Activated naive CD4-positive, alpha-beta T cell treated with anti-CD3 and anti-CD28 coated beads, Interleukin-2, amount 50 U/mL, for 24 hours (primary cell): ENCODE measurements at regions not wholly inside any gene's neighbourhood (a gene's known extent, or its start where the extent isn't known, plus 50 kb on each side); places are given as distances from the start of the nearest gene placed in this dataset.

Experiments used
- H3K27ac Mint-ChIP-seq: one replicate; pipeline ENCODE4 v1.8.0; 2021; ENCODE audit warnings: mild to moderate bottlenecking, mixed read lengths
- H3K27me3 Mint-ChIP-seq: one replicate; pipeline ENCODE4 v1.8.0; 2021; ENCODE audit warnings: mixed read lengths
- H3K36me3 Mint-ChIP-seq: one replicate; pipeline ENCODE4 v1.8.0; 2021; ENCODE audit warnings: mixed read lengths
- H3K4me1 Mint-ChIP-seq: one replicate; pipeline ENCODE4 v1.8.0; 2021; ENCODE audit warnings: mixed read lengths
- H3K4me3 Mint-ChIP-seq: one replicate; pipeline ENCODE4 v1.8.0; 2021; ENCODE audit warnings: mild to moderate bottlenecking, mixed read lengths
- H3K9me3 Mint-ChIP-seq: one replicate; pipeline ENCODE4 v1.8.0; 2021; ENCODE audit warnings: mixed read lengths

GRCh38 chr15:67892559-67893377 is 52.9 kb upstream of the RNU6-1 start:
- peaks cover 3% of the 10 kb centered on the region for H3K27me3 Mint-ChIP-seq
- peaks cover 7% of the 10 kb centered on the region for H3K4me1 Mint-ChIP-seq
- peaks cover 3% of the 10 kb centered on the region for H3K36me3 Mint-ChIP-seq
- no peak overlapping the region for H3K4me3 Mint-ChIP-seq
- H3K9me3 Mint-ChIP-seq: peaks cover 5% of the 10 kb centered on the region
- H3K27ac Mint-ChIP-seq: no peak overlapping the region

- Mint-ChIP-seq H3K9me3 (no peaks in the 10 kb centered on the region), H3K36me3 (peaks cover 2% of the 10 kb centered on the region), H3K4me3 (no peak overlapping the region), H3K27me3 (no peaks in the 10 kb centered on the region), H3K4me1 (no peaks in the 10 kb centered on the region), H3K27ac (no peak overlapping the region)
Measured at GRCh38 chr15:67895237-67895636, 55.4 kb upstream of the RNU6-1 start.

- Mint-ChIP-seq H3K27ac (no peak overlapping the region), H3K27me3 (no peaks in the 10 kb centered on the region), H3K36me3 (peaks cover 2% of the 10 kb centered on the region), H3K9me3 (no peaks in the 10 kb centered on the region), H3K4me3 (no peak overlapping the region), H3K4me1 (no peaks in the 10 kb centered on the region)
Measured at GRCh38 chr15:67897646-67898339, 57.9 kb upstream of the RNU6-1 start.

GRCh38 chr15:67899596-67900283 is 59.9 kb upstream of the RNU6-1 start:
- Mint-ChIP-seq H3K36me3 (peaks cover 2% of the 10 kb centered on the region), H3K4me1 (no peaks in the 10 kb centered on the region), H3K27me3 (no peaks in the 10 kb centered on the region), H3K4me3 (no peak overlapping the region), H3K27ac (no peak overlapping the region), H3K9me3 (no peaks in the 10 kb centered on the region)

- H3K36me3 Mint-ChIP-seq: no peaks in the 10 kb centered on the region
- H3K9me3 Mint-ChIP-seq: no peaks in the 10 kb centered on the region
- H3K4me3 Mint-ChIP-seq: no peak overlapping the region
- H3K27me3 Mint-ChIP-seq: no peaks in the 10 kb centered on the region
- H3K27ac Mint-ChIP-seq: no peak overlapping the region
- no peaks in the 10 kb centered on the region for H3K4me1 Mint-ChIP-seq
Measured at GRCh38 chr15:67900621-67901147, 60.8 kb upstream of the RNU6-1 start.

GRCh38 chr15:67901922-67902321 is 62.1 kb upstream of the RNU6-1 start:
- no peak overlapping the region for H3K27ac Mint-ChIP-seq
- no peaks in the 10 kb centered on the region for H3K4me1 Mint-ChIP-seq
- no peak overlapping the region for H3K4me3 Mint-ChIP-seq
- H3K36me3 Mint-ChIP-seq: no peaks in the 10 kb centered on the region
- H3K27me3 Mint-ChIP-seq: no peaks in the 10 kb centered on the region
- H3K9me3 Mint-ChIP-seq: no peaks in the 10 kb centered on the region

GRCh38 chr15:67902579-67903009 is 62.7 kb upstream of the RNU6-1 start:
- no peaks in the 10 kb centered on the region for H3K27me3 Mint-ChIP-seq
- H3K4me1 Mint-ChIP-seq: no peaks in the 10 kb centered on the region
- H3K27ac Mint-ChIP-seq: no peak overlapping the region
- H3K4me3 Mint-ChIP-seq: no peak overlapping the region
- no peaks in the 10 kb centered on the region for H3K9me3 Mint-ChIP-seq
- H3K36me3 Mint-ChIP-seq: no peaks in the 10 kb centered on the region

- no peaks in the 10 kb centered on the region for H3K27me3 Mint-ChIP-seq
Measured at GRCh38 chr15:67903708-67904107, 63.9 kb upstream of the RNU6-1 start.

GRCh38 chr15:67905628-67906027 is 65.8 kb upstream of the RNU6-1 start:
- no peaks in the 10 kb centered on the region for H3K4me1 Mint-ChIP-seq
- H3K27ac Mint-ChIP-seq: no peak overlapping the region
- peaks cover 5% of the 10 kb centered on the region for H3K9me3 Mint-ChIP-seq

More at GRCh38 chr15:67903708-67904107, 63.9 kb upstream of the RNU6-1 start:
- no peak overlapping the region for H3K27ac Mint-ChIP-seq
- no peaks in the 10 kb centered on the region for H3K36me3 Mint-ChIP-seq
- no peak overlapping the region for H3K4me3 Mint-ChIP-seq
- no peaks in the 10 kb centered on the region for H3K9me3 Mint-ChIP-seq
- H3K4me1 Mint-ChIP-seq: no peaks in the 10 kb centered on the region

GRCh38 chr15:67906382-67906781 is 66.5 kb upstream of the RNU6-1 start:
- H3K27me3 Mint-ChIP-seq: no peaks in the 10 kb centered on the region
- peaks cover 2% of the 10 kb centered on the region for H3K36me3 Mint-ChIP-seq
- no peak overlapping the region for H3K4me3 Mint-ChIP-seq
- no peaks in the 10 kb centered on the region for H3K4me1 Mint-ChIP-seq
- H3K27ac Mint-ChIP-seq: no peak overlapping the region
- H3K9me3 Mint-ChIP-seq: peaks cover 5% of the 10 kb centered on the region

More at GRCh38 chr15:67905628-67906027, 65.8 kb upstream of the RNU6-1 start:
- Mint-ChIP-seq H3K4me3 (no peak overlapping the region), H3K36me3 (no peaks in the 10 kb centered on the region), H3K27me3 (no peaks in the 10 kb centered on the region)

GRCh38 chr15:67907184-67907723 is 67.4 kb upstream of the RNU6-1 start:
- H3K4me3 Mint-ChIP-seq: no peak overlapping the region
- peaks cover 5% of the 10 kb centered on the region for H3K9me3 Mint-ChIP-seq
- H3K27me3 Mint-ChIP-seq: no peaks in the 10 kb centered on the region
- H3K36me3 Mint-ChIP-seq: peaks cover 2% of the 10 kb centered on the region
- no peak overlapping the region for H3K27ac Mint-ChIP-seq
- no peaks in the 10 kb centered on the region for H3K4me1 Mint-ChIP-seq

GRCh38 chr15:67908756-67909155 is 68.9 kb upstream of the RNU6-1 start:
- Mint-ChIP-seq H3K9me3 (peaks cover 5% of the 10 kb centered on the region), H3K27me3 (no peaks in the 10 kb centered on the region)

GRCh38 chr15:67911727-67912126 is 71.9 kb upstream of the RNU6-1 start:
- H3K4me1 Mint-ChIP-seq: no peaks in the 10 kb centered on the region
- peaks cover 5% of the 10 kb centered on the region for H3K9me3 Mint-ChIP-seq
- H3K27me3 Mint-ChIP-seq: no peaks in the 10 kb centered on the region
- peaks cover 2% of the 10 kb centered on the region for H3K36me3 Mint-ChIP-seq
- H3K4me3 Mint-ChIP-seq: no peak overlapping the region
- no peak overlapping the region for H3K27ac Mint-ChIP-seq

More at GRCh38 chr15:67908756-67909155, 68.9 kb upstream of the RNU6-1 start:
- Mint-ChIP-seq H3K36me3 (peaks cover 2% of the 10 kb centered on the region), H3K27ac (no peak overlapping the region), H3K4me1 (no peaks in the 10 kb centered on the region), H3K4me3 (no peak overlapping the region)

- Mint-ChIP-seq H3K4me3 (no peak overlapping the region), H3K36me3 (peaks cover 2% of the 10 kb centered on the region), H3K27ac (no peak overlapping the region), H3K4me1 (no peaks in the 10 kb centered on the region), H3K9me3 (peaks cover 5% of the 10 kb centered on the region), H3K27me3 (no peaks in the 10 kb centered on the region)
Measured at GRCh38 chr15:67914028-67914427, 74.2 kb upstream of the RNU6-1 start.
